B cell (primary cell): ENCODE measurements at regions not wholly inside any gene's neighbourhood (a gene's known extent, or its start where the extent isn't known, plus 50 kb on each side); places are given as distances from the start of the nearest gene placed in this dataset.

ENCODE experiments used
- EZH2 ChIP-seq: IDR thresholded peaks from 2 replicates; pipeline ENCODE4 v1.6.1; 2012; ENCODE audit warnings: borderline replicate concordance, low read depth, mild to moderate bottlenecking, moderate library complexity, low read length; ENCODE audit not compliant: insufficient read depth, poor library complexity, severe bottlenecking
- TF ChIP-seq, protein P1 (sequence below): fragments of 200-600 bp; IDR thresholded peaks from one replicate; pipeline ENCODE4 v1.8.0; 2022; ENCODE audit warnings: antibody characterized with exemption, mild to moderate bottlenecking

DNA sequence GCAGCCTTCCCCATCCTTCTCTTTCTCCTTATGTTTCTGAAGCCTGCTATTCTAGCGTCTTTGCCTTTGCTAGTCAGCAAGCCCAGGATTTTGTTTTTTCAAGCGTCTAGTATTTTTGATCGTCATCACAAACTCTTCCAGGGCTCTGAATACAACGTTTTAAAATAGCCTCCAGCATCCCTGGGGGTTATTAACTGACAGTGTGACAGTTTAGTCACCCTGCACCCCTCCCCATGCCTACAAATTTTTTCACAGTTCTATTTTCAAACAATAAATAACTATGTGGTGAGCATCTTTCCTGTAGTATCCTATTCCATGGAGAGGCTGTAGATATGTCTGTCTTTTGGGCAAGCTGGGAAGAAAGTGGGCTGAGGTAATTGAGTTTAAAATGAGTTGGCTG lies 280.9 kb downstream of the MAP2K4 start:
- TF ChIP-seq, protein P1, sequence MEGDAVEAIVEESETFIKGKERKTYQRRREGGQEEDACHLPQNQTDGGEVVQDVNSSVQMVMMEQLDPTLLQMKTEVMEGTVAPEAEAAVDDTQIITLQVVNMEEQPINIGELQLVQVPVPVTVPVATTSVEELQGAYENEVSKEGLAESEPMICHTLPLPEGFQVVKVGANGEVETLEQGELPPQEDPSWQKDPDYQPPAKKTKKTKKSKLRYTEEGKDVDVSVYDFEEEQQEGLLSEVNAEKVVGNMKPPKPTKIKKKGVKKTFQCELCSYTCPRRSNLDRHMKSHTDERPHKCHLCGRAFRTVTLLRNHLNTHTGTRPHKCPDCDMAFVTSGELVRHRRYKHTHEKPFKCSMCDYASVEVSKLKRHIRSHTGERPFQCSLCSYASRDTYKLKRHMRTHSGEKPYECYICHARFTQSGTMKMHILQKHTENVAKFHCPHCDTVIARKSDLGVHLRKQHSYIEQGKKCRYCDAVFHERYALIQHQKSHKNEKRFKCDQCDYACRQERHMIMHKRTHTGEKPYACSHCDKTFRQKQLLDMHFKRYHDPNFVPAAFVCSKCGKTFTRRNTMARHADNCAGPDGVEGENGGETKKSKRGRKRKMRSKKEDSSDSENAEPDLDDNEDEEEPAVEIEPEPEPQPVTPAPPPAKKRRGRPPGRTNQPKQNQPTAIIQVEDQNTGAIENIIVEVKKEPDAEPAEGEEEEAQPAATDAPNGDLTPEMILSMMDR = no peak
- TF ChIP-seq EZH2 = no peak
